Loucy (cell line): ENCODE measurements at regions not wholly inside any gene's neighbourhood (a gene's known extent, or its start where the extent isn't known, plus 50 kb on each side); places are given as distances from the start of the nearest gene placed in this dataset.
A peak's percentile ranks its signal among the peaks of the same experiment; 100 is the strongest.

ENCODE experiments used
- H2AFZ ChIP-seq: fragments of 200-600 bp; sonication (generic); 2 replicates; pipeline ENCODE4 v1.6.0; 2016; ENCODE audit warnings: antibody characterized with exemption, mild to moderate bottlenecking, low read length, moderate library complexity
- H3F3A ChIP-seq: fragments of 200-600 bp; 2 replicates; pipeline ENCODE4 v1.6.0; 2016; ENCODE audit warnings: antibody characterized with exemption, low read depth, mild to moderate bottlenecking
- H3K27me3 ChIP-seq: fragments of 200-600 bp; sonication (generic); 2 replicates; pipeline ENCODE4 v1.6.1; 2014; ENCODE audit warnings: low read length, mild to moderate bottlenecking; ENCODE audit not compliant: insufficient read depth, poor library complexity, severe bottlenecking
- H3K36me3 ChIP-seq: fragments of 200-600 bp; sonication (generic); 2 replicates; pipeline ENCODE4 v1.6.1; 2016; ENCODE audit warnings: low read length; ENCODE audit not compliant: insufficient read depth
- H3K4me1 ChIP-seq: fragments of 200-600 bp; sonication (generic); 2 replicates; pipeline ENCODE4 v1.5.1; 2014; ENCODE audit warnings: low read length, mild to moderate bottlenecking; ENCODE audit not compliant: insufficient read depth, poor library complexity, severe bottlenecking
- H3K4me2 ChIP-seq: fragments of 200-600 bp; sonication (generic); 2 replicates; pipeline ENCODE4 v1.6.0; 2014; ENCODE audit warnings: antibody characterized with exemption, low read length, low read depth, mild to moderate bottlenecking; ENCODE audit not compliant: poor library complexity, severe bottlenecking
- H3K4me3 ChIP-seq: fragments of 200-600 bp; sonication (generic); 2 replicates; pipeline ENCODE4 v1.5.1; 2014; ENCODE audit warnings: low read length, mild to moderate bottlenecking, mixed read lengths; ENCODE audit not compliant: poor library complexity, severe bottlenecking
- H3K79me2 ChIP-seq: fragments of 200-600 bp; sonication (generic); 2 replicates; pipeline ENCODE4 v1.6.1; 2014; ENCODE audit warnings: low read length; ENCODE audit not compliant: insufficient read depth
- H3K9ac ChIP-seq: fragments of 200-600 bp; sonication (generic); 2 replicates; pipeline ENCODE4 v1.6.0; 2014; ENCODE audit warnings: mild to moderate bottlenecking, low read depth, low read length, moderate library complexity; ENCODE audit not compliant: poor library complexity, severe bottlenecking
- H3K9me2 ChIP-seq: fragments of 200-600 bp; sonication (generic); replicated peaks from 2 replicates; pipeline ENCODE4 v1.6.1; 2016; ENCODE audit warnings: low read depth, low read length, mixed read lengths
- H3K9me3 ChIP-seq: fragments of 200-600 bp; sonication (generic); 2 replicates; pipeline ENCODE4 v1.6.1; 2014; ENCODE audit warnings: mild to moderate bottlenecking, antibody characterized with exemption, low read length, low read depth; ENCODE audit not compliant: insufficient read depth
- H4K20me1 ChIP-seq: fragments of 200-600 bp; sonication (generic); 2 replicates; pipeline ENCODE4 v1.6.0; 2014; ENCODE audit warnings: antibody characterized with exemption, low read length, mild to moderate bottlenecking; ENCODE audit not compliant: insufficient read depth, poor library complexity, severe bottlenecking
- EZH2phosphoT487 ChIP-seq: fragments of 200-600 bp; IDR thresholded peaks from 2 replicates; pipeline ENCODE4 v1.6.1; 2018; ENCODE audit warnings: antibody characterized with exemption, mild to moderate bottlenecking, moderate library complexity, borderline replicate concordance
- TF ChIP-seq, protein P1 (sequence below): fragments of 200-600 bp; sonication (generic); conservative IDR thresholded peaks from 2 replicates; pipeline ENCODE4 v1.5.1; 2014; ENCODE audit warnings: mild to moderate bottlenecking, antibody characterized with exemption, low read length

DNA sequence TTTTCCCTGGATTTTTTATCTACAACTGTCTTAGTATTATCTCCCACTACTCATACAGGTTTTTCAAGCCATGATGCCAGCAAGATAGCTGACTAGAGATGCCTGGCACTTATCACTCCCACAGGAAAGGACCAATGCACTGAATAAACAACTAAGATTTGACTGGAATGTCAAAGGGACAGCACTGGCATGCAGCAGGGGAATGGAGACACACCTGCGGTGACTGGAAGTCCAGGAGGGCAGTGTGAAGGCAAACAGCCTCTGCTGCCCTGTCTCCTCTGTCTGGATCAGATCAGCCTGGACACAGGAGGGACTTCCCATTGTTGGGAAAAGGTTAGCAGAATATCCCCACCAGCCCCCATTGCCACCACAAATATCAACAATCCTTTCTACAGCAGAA, 85.1 kb downstream of the TMEM237 start:
- H3K27me3 ChIP-seq = no peaks in the 10 kb centered on the region
- H3K9me2 ChIP-seq = no peaks in the 10 kb centered on the region
- no peak overlapping the region for H3K4me2 ChIP-seq
- no peaks in the 10 kb centered on the region for H3K4me1 ChIP-seq
- TF ChIP-seq, protein P1, sequence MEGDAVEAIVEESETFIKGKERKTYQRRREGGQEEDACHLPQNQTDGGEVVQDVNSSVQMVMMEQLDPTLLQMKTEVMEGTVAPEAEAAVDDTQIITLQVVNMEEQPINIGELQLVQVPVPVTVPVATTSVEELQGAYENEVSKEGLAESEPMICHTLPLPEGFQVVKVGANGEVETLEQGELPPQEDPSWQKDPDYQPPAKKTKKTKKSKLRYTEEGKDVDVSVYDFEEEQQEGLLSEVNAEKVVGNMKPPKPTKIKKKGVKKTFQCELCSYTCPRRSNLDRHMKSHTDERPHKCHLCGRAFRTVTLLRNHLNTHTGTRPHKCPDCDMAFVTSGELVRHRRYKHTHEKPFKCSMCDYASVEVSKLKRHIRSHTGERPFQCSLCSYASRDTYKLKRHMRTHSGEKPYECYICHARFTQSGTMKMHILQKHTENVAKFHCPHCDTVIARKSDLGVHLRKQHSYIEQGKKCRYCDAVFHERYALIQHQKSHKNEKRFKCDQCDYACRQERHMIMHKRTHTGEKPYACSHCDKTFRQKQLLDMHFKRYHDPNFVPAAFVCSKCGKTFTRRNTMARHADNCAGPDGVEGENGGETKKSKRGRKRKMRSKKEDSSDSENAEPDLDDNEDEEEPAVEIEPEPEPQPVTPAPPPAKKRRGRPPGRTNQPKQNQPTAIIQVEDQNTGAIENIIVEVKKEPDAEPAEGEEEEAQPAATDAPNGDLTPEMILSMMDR = no peak
- TF ChIP-seq EZH2phosphoT487 = no peak
- no peaks in the 10 kb centered on the region for H4K20me1 ChIP-seq
- H3K9me3 ChIP-seq = no peaks in the 10 kb centered on the region
- no peak overlapping the region for H2AFZ ChIP-seq
- H3F3A ChIP-seq = no peaks in the 10 kb centered on the region
- H3K79me2 ChIP-seq = no peaks in the 10 kb centered on the region
- no peak overlapping the region for H3K4me3 ChIP-seq
- no peaks in the 10 kb centered on the region for H3K36me3 ChIP-seq
- H3K9ac ChIP-seq = no peak overlapping the region

DNA sequence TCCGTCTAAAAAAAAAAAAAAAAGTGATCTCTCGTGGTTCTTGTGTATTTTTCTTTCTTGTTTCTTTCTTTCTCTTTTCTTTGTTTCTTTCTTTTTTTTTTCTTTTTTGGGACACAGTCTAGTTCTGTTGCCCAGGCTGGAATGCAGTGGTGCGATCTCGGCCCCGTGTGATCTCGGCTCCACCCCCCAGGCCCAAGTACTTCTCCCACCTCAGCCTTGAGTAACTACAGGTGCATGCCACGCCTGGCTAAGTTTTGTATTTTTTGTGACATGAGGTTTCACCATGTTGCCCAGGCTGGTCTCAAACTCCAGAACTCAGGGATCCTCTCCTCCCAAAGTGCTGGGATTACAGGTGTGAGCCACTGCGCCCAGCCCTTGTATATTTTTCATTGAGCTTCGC, 91.4 kb downstream of the TMEM237 start:
- no peak overlapping the region for H3K4me3 ChIP-seq
- H3F3A ChIP-seq = no peaks in the 10 kb centered on the region
- no peak overlapping the region for H3K9ac ChIP-seq
- H3K27me3 ChIP-seq = no peaks in the 10 kb centered on the region
- no peaks in the 10 kb centered on the region for H3K79me2 ChIP-seq
- no peaks in the 10 kb centered on the region for H3K9me3 ChIP-seq
- no peaks in the 10 kb centered on the region for H3K9me2 ChIP-seq
- H3K4me2 ChIP-seq = no peak overlapping the region
- H3K4me1 ChIP-seq = peaks cover 1% of the 10 kb centered on the region
- H4K20me1 ChIP-seq = no peaks in the 10 kb centered on the region
- no peaks in the 10 kb centered on the region for H3K36me3 ChIP-seq
- H2AFZ ChIP-seq = no peak overlapping the region
- TF ChIP-seq, protein P1 = no peak
- no peak for TF ChIP-seq EZH2phosphoT487

DNA sequence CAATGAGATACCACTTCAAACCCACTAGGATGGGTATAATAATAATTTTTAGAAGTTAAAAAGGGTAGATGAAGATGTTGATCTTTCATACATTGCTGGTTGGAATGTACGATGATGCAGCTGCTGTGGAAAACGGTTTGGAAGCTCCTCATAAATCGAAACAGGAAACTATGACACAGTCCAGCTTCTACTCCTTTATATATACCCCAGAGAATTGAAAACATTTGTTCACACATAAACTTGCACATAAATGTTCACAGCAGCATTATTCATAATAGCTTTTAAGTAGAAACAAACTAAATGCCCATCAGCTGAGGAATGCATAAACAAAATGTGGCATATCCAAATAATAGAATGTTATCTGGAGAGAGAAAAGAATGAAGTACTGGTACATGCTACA, 95.0 kb downstream of the STRADB start:
- no peaks in the 10 kb centered on the region for H3K9me3 ChIP-seq
- H3K4me1 ChIP-seq = peaks cover 8% of the 10 kb centered on the region
- no peaks in the 10 kb centered on the region for H3K79me2 ChIP-seq
- no peaks in the 10 kb centered on the region for H3K27me3 ChIP-seq
- peak overlapping the region; percentile 21 for H2AFZ ChIP-seq
- TF ChIP-seq EZH2phosphoT487 = no peak
- TF ChIP-seq, protein P1 = no peak
- no peaks in the 10 kb centered on the region for H3F3A ChIP-seq
- H3K9ac ChIP-seq = no peak overlapping the region
- H3K9me2 ChIP-seq = no peaks in the 10 kb centered on the region
- no peaks in the 10 kb centered on the region for H3K36me3 ChIP-seq
- H3K4me3 ChIP-seq = no peak overlapping the region
- peak overlapping the region; percentile 22 for H3K4me2 ChIP-seq
- H4K20me1 ChIP-seq = no peaks in the 10 kb centered on the region
